DMS53 (cell line): ENCODE measurements at regions not wholly inside any gene's neighbourhood (a gene's known extent, or its start where the extent isn't known, plus 50 kb on each side); places are given as distances from the start of the nearest gene placed in this dataset.

Experiments
- DNase-seq: peaks from one replicate; lab custom pipeline; 2025; lab: John Stamatoyannopoulos, UW

DNA sequence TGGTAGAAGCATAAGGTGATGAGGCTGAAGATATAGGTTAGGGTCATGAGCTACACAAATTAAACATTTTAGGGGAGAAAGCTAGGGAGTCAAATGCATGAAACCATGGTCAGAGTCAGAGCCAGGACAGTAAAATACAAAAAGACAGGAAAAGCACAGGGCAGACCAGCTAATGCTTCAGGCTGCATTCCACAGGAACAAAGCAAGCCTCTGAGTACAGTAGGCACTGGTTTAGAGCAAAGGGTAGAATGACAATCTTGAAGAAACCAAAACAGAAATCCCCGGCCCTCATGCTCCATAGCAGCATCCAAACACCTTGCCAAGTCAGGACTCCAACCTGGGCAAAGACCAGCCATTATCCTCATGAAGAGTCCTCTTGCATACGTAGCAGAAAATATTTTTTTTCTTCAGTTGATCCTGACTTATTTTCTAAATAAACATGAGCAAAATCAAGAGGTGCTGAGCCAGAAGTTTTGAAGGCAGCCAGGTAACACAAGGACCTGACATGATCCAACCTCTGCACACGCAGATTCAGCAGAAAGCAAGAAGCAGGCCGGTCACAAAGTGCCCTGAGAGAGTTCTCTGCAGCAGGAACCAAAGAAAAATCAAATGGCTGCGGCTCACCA, 273.1 kb downstream of the TTLL7 start:
- no peak for DNase-seq

DNA sequence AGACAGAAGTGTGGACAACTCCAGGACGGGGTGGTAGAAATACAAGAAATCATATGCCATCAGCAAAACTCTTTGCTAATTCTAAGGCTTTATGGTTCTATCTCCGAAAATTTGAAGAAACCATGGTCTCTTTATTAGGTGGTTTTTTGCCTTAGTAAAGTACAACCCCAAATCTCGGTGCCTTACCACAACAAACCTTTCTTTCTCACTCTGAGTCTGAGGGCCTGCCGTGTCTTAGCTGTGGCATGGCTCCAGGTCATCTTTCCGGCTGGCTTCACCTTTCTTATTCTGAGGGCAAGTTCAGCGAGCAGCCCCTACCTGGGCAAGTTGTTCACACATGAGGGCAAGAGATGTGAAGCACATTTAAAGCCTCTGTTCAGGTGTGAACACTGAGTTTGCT, 280.6 kb downstream of the TTLL7 start:
- DNase-seq = no peak

DNA sequence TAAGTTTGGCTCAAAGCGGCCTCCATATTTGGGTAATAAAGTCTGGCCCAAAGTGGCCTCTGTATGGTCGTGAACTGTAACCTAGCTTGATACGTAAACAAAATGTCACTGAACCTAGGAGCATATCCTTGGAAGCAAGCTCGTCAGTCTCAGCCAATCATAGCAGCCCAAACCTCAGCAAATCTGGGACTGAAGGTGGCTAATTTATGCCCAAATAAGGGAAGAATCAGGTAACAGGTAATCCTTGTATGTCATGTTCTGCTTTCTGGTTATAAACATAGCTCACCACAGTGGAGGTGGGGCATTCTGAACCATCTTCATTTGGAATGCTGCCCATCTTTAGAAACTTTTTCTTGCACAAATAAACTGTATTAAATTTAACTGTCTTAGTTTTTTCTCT, 281.1 kb downstream of the TTLL7 start:
- peak; percentile 12 for DNase-seq

DNA sequence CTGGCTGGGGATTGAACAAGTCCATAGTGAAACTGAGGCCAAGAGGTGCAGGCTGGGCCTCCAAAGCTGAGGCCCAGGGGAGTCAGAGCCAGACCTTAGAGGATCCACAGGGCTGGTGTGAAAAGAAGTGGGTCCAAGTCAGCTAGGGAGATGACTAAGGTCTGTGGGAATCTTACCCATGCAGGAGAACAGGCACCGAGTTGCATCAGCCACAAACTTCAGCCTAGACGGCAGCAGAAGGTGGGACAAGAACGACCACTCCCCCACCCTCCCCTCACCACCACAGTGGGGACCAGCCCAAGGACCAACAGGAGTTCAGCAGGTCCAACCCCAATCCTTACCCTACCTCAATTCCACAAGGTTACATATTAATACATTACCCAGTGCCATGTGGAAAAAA, 282.3 kb downstream of the TTLL7 start:
- DNase-seq = no peak

DNA sequence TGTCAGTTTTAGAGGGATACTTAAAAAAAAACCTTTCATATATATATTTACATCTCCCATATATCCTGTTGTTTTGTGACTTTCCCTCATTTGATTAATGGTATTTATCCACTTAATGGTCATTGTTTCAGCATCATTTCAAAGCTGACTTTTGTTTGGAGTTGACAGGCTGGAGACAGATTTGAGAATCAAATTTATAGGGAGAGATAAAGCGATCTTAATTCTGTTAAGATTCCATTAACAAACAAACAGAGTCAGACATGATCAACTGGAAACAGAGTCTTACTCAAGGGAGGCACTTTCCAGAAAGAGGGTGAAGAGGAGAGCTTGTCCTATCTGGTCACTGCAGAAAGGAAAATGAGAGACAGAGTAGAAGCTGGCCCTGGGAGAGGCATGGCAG, 283.4 kb downstream of the TTLL7 start:
- DNase-seq = no peak

DNA sequence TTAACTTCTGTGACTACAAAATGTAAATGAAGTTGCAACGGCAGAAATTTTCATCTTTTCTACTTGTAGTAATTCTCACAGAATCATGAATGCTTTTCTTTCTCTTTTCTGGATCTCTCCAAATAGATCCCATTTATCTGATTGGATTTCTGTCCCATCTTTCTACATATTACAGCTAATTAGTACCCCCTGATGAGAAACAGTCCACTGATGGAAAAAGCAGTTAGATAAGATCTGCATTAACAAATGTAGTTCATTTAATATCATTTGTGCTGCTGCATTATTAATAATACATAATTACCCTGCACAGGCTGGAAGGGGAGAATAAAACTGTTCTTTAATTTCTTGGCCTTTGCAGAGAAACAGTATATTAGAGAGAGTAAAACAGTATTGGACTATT, 289.3 kb downstream of the TTLL7 start:
- DNase-seq = no peak

DNA sequence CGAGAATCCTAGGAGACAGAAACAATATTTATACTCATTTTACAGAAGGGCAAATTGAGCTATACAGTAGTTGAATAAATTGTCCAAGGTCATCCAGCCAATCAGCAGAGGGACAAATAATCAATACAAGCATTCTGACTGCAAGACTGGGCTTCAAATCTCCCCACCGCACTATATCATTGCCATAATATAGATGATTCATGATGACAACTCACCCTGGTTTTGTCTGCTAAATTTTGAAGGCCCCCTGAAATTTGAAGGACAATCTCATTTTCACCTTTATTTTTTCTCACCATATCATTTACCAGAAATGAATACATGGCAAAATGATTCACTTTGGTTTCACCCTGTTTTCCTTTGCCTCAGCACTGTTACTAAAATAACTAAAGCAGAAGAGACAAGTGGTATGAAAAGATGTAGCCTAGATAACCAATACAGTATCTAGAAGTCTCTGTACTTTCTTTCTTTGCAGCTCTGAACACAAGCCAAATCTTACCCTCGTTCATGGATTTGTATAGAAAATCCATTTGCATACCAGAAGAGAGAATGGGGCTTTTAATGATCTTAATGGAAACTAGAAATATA, 292.5 kb downstream of the TTLL7 start:
- DNase-seq = no peak

DNA sequence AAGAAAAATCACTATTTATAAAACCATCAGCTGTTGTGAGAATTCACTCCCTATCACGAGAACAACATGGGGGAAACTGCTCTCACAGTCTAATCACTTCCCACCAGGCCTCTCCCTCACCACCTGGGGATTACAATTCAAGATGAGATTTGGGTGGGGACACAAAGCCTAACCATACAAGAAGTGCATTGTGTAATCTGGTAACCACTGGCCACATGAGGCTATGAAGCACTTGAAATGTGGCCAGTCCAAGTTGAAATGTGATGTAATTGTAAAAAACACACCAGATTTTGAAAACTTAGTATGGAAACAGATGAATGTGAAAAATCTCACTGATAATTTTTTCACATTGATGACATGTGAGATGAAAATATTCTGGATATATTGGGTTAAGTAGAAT, 293.8 kb downstream of the TTLL7 start:
- no peak for DNase-seq

DNA sequence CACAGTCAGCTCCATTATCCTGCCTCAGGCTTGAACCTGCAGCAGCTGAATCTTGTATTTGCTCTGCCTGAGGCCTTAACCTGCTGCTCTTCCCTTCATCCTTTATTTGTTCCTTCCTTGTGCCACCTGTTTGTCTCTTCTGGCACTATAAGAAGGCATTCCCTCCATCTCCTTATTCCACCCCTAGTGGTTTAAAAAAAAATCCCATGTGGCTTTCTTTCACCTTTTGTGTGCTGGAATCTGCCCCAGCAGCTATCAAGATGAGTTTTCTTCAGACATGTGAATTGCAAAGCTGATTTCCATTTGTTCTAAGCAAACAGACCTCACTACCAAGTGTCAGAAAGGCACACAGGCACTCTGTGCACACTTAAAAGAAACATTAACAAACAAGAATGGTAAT, 294.6 kb downstream of the TTLL7 start:
- peak; percentile 32 for DNase-seq

DNA sequence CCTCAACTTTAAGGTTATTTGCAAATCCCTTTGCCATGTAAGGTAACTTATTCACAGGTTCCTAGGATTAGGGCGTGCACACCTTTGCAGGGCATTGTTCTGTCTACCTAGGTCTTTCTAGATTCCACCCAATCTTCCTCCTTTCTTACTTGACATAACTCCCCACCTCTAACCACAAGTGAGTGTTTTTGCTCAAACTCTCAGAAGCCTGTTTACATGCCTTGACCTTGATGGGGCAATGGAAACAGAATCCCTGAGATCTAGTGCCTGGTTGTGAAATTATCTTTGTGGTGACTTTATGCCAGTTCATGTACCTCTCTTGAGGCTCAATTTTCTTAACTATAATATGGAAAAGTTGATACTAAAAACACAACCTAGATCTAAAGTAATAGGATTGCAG, 296.6 kb downstream of the TTLL7 start:
- no peak for DNase-seq

DNA sequence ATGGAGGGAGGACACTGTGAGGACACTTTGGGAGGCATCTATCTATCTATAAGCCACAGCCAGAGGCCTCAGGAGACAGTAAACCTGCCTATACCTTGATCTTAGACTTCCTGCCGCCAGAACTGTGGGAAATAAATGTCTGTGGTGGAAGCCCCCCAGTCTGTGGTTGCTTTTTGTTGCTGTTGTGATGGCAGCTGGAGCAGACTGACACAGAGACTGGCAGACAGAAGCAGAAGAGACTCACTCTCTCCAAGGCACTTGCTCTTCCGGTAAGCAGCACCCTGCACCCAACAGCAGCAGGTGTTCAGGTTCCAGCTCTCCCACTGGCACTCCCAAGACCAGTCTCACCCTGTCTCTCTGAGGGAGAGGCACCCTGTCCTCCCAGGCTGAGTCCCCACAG, 297.6 kb downstream of the TTLL7 start:
- DNase-seq = peak; percentile 54

DNA sequence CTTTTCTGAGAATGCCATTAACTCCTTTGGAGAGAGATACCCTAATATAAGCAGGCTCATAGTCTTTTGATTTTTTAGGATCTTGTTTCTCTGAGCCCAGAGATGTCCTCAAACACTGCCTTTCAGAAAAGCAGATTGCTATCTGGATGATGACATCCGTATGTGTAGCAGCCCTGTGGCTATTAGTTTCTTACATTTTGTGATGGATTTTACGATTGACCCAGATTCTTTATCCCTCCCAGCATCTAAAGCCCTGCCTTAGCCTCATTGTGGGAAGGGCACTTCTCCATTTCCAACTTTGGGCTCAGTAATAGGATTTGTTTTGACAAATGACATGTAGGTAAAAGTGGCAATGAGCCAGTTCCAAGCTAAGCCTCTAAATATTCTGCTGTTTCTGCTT, 300.3 kb downstream of the TTLL7 start:
- DNase-seq = no peak

DNA sequence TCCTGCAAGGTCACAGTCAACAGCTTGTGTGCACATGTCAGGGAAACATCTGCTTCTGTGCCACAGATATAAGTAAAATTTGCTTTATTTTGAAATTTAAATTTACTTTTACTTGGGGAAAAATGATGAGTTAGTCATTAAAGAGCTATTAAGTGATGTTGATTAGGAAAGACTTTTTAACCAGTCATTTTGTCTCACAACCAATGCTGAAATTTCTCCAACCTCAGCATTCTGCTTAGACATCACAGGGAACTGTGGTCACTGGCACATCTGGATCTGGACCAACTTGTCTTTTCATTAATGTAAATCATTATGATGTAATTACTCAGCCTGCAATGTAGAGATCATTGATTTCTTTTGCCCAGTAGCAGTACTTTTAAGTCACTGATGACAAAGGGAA, 301.0 kb downstream of the TTLL7 start:
- no peak for DNase-seq

DNA sequence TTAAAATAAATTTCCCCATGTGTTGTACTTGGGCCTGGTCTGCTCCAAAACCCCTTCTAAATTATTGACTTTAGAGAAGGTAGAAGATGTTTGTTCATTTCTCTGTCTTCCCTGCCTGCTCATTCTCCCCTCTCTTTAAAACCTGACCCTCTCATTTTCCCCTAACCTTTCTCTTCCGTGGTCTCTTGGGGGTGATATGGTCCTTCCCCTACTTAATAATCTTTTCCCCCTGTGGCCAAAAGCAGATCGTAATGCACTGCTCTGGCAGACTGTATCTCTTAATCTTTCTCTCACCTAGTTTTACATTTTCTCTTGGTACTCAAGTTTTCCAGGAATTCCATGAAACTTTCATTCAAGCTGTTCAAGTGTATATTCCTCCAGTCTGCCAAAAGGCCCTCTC, 301.7 kb downstream of the TTLL7 start:
- no peak for DNase-seq

DNA sequence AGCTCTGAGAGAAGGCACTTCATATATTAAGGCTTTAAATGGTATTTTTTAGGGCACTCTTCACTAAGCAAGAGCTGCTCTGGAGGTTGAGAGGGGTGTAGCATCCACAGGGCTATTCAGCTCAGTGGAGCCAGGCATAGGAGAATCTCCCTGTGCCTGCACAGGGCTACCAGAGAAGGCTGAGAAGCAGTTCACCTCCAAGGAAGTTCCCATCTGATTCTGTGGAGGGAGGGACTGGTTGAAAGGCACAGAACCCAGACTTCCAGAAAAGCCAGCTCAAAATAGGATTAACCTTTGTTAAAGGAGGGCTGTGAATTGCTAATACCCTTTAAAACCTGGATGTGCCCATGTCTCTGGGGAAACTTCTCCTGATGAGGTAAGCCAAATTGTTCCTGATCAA, 304.5 kb downstream of the TTLL7 start:
- peak; percentile 32 for DNase-seq

DNA sequence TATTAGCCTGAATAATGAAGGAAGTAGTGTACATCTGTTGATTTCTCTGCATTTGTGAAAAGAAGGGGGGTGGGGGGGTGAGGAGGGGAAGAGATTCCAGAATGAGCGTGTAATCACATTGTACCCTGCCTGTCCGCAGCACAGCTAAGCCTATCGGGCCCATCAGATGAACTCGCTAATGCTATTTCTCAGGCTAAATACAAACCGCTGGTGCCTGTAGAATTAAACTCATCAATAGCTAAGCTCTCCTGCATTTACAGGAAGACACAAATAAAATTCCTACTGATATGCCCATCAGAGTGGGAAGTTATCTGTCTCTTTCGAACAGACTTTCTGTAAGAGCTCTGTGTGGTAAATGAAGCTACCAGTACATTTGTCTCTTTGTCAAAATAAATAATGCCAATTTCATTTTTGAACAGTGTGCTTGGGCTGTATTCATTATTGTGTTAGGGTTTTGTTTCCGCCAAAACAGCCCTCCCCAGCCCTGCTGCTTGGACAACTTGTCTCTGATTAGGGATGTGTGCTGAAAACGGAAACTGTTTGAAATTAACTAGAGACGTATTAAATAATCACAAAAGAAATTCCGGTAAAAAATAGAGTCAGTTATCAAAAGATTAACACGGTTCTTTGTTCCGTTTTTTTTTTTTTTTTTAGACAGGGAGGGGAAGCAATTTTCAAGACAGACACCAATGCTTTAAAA, 305.4 kb downstream of the TTLL7 start:
- DNase-seq = peak; percentile 64

DNA sequence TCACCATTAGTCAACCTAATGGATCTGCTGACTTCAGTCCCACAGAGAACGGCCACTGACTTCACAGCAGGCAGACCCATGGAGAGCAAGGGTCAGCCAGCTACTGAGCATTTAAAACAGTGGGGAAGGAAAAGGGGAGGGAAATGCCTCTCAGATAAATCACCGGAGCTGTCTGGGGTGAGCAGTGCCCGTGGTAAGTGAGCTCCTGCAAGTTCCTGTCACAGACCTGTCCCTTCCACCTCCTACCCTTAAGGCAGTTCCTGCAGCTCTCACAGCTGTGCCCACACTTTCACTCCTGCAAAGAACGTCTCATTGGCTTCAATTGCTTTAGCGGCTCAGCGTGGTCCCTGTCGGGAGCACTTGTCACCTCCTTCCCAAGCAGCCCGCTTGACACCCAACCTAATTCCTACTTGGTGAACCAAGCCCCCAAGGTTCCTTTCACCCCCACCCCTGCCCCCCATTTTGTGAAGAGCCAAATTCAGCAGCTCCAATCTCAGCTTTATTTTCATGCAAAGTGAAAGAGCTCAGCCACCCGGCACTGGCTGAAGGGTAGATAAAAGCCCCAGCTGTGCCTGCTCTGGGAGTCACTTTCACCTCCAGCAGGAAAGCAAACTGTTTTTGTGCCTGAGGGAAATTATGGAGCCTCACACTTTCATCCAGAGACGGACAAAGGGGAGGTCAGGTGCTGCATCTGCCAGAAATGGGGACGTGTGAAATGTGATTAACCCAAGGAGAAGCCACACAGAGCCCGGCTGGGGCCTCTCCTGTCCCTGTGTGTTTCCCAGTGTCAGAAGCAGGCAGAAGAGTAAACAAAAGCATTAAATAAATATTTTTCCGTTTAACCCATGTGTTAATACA, 306.2 kb downstream of the TTLL7 start:
- peak; percentile 78 for DNase-seq

DNA sequence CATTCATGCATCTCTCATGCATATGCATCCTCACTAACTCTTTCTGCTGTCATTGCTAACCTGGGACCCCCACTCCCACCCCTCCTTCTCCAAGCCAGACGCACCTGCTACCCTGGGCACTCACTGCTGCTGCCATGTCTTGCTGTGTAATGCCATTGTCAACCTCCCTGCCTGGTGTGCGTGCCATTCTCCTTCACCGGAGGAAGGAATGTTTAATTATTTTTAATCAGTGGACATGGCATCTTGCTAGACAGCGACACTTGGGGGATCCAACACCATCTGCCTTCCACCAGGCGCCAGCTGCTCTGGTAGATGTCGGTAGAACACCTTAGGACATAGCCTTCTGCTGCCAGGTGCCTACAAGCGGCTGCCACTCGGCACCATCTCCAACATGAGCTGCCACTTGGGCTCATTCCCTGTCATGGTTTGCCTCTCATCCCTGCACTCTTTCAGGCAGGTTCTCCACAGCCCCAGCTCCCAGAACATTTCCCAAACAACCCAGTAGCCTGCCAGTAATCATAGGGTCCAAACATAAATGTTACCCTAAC, 306.9 kb downstream of the TTLL7 start:
- no peak for DNase-seq

DNA sequence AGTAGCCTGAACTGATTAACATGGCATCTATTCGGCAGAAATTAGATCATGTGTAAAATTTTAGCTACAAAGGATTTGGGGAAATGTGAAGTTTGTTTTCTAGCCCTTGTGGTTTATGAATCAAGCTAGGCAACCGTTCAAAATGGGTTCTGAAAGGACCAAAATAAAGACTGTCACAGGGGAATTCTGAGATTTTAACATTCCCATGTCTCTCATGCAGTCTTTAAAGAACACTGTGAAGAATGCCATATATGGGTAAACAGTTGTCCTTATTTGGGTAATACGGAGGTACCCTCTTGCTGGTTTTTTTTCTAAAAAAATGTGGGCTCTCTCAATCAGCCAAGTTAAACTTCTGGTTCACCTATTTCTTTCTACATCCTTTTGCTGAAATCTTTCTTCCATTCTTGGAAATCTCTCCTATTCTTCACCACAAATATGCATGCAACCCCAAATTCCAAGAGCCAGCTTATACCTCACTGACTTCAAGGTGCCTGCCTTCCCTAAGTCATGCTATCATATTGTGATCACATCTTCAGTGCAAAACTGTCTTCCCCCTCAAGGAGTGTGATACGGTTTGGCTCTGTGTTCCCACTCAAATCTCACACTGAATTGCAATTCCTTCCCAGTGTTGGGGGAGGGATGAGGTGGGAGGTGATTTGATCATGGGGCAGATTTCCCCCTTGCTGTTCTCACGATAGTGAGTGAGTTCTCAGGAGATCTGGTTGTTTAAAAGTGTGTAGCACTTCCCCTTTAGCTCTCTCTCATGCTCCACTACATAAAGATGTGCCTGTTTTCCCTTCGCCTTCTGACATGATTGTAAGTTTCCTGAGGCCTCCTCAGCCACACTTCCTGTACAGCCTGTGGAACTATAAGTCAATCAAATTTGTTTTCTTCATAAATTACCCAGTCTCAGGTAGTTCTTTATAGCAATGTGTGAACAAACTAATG, 308.7 kb downstream of the TTLL7 start:
- no peak for DNase-seq

DNA sequence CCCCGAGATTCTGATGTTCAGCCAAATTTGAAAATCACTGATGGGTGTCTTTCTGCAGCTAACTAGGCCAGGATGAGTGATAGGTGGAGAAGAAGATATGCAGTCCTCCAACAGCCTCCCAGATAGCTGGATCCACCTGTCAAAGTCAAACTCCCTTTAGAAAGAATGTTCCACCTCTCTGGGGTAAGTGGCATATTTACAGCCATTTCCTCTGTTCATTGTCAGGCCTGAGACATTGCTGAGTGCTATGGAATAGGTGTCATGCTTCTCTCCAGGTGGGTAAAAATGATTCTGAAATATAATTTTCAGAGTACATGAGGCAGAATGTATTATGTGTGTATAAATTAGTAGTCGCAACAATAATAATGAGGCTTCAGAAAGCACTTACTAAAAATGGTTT, 316.8 kb downstream of the TTLL7 start:
- DNase-seq = no peak

DNA sequence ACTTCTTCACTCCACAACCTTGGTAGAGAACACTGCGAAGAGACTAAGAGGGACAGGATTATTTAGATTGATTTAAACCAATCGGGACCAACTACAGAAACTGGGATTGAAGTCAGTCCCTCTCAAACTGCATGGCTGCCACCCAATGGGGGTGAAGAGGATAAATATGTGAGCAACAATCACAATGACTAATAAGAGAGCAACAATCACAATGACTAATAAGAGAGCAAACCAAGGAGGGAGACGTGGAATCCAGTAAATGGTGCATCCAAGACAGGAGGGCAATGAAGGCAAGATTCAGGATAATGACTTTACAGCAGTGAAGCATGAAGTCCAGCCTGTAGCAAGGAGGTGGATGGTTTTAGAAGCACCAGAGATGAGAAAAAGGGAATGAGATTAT, 322.8 kb downstream of the TTLL7 start:
- DNase-seq = no peak
